Body of pancreas (tissue), 4 donors: ENCODE measurements at regions not wholly inside any gene's neighbourhood (a gene's known extent, or its start where the extent isn't known, plus 50 kb on each side); places are given as distances from the start of the nearest gene placed in this dataset.
"Not testable (repeated sequence)": the region's sequence is repeated elsewhere in the genome, so short reads cannot be mapped to it uniquely, and the experiment has no call there.

Experiments
- POLR2A ChIP-seq, 3 donors: fragments of 450-650 bp; IDR thresholded peaks; one replicate each; pipeline ENCODE4 v1.6.1; 2016; ENCODE audit warnings: antibody characterized with exemption in 3 of 3, mild to moderate bottlenecking in 2 of 3
- TF ChIP-seq, protein P1 (sequence below), 7 experiments: fragments of 450-650 bp in 4 of 7; fragments of 200-600 bp in 3 of 7; sonication (generic) in 3 of 7; IDR thresholded peaks; one replicate each; pipeline ENCODE4 v1.5.1; 2016 to 2019; ENCODE audit warnings: antibody characterized with exemption in 7 of 7

DNA sequence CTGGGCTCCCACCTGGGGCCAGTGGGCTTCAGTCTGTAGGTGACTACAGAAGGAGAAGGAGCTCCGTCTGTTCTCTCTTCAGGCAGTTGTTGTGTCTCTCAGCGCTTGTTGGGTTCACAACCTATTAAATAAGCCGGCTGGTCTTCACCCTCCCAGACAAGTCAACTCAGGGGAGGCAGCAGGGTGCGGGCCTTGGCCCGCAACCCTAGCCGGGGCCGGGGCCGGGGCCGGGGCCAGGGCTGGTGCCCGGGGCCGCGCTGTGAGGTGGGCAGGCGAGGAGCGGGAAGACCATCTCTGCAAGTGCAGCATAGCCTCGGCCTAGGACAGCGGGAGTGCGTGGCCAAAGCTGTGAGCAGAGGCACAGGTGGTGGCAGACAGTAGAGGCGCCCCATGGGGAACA lies 95.1 kb upstream of the PTPN20 start:
- TF ChIP-seq, protein P1, sequence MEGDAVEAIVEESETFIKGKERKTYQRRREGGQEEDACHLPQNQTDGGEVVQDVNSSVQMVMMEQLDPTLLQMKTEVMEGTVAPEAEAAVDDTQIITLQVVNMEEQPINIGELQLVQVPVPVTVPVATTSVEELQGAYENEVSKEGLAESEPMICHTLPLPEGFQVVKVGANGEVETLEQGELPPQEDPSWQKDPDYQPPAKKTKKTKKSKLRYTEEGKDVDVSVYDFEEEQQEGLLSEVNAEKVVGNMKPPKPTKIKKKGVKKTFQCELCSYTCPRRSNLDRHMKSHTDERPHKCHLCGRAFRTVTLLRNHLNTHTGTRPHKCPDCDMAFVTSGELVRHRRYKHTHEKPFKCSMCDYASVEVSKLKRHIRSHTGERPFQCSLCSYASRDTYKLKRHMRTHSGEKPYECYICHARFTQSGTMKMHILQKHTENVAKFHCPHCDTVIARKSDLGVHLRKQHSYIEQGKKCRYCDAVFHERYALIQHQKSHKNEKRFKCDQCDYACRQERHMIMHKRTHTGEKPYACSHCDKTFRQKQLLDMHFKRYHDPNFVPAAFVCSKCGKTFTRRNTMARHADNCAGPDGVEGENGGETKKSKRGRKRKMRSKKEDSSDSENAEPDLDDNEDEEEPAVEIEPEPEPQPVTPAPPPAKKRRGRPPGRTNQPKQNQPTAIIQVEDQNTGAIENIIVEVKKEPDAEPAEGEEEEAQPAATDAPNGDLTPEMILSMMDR (IDR thresholded peaks at IDR 0.05), result not testable (repeated sequence)
- not testable (repeated sequence) for TF ChIP-seq POLR2A (IDR thresholded peaks at IDR 0.05)
